Stimulated activated CD4-positive, alpha-beta T cell treated with anti-CD3 and anti-CD28 coated beads, Interleukin-1b, Interleukin-23, amount 100 ng/mL, for 48 hours (primary cell): ENCODE measurements at regions not wholly inside any gene's neighbourhood (a gene's known extent, or its start where the extent isn't known, plus 50 kb on each side); places are given as distances from the start of the nearest gene placed in this dataset.
"Not testable (repeated sequence)": the region's sequence is repeated elsewhere in the genome, so short reads cannot be mapped to it uniquely, and the experiment has no call there.

ENCODE experiments used
- DNase-seq: peaks from one replicate; pipeline ENCODE4 v3.0.0-alpha.2; 2020

DNA sequence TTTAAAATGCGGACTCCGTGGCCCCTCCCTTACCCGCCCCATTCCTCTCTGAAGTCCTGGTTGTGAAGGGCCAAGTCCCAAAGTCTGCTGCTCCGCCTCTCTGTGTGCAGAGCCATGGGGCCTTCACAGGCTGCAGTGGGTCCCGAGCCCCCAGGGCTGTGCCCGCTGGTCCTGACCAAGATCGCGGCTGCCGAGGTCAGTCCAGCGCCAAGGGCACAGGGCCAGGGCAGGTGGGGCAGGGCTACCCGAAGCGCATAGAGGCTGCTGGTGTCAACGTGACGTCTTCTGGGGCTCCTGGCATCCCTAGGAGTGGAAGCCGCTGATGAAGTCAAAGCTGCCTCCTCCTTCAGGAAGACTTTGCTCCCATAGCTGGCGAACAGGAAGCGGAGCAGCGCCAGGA is 858.8 kb downstream of the TUBA3C start:
- not testable (repeated sequence) for DNase-seq

DNA sequence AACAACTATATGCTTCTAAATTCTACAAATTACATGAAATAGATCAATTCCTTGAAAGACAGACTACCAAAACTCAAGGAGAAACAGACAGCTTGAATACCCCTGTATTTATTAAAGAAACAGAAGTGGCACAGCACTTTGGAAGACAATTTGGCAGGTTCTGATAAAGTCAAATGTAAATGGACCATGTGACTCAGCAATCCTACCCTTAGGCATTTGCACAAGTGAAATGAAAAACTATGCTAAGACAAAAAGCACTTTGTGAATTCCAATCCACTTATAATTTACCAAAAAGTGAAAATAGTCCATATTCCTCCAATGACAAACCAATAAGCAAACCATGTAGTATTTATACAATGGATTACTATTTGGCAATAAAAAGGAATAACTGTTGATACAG is 862.0 kb downstream of the TUBA3C start:
- not testable (repeated sequence) for DNase-seq

- DNase-seq: not testable (repeated sequence)
Observed at GRCh38 chr13:18303240-18303813, 878.3 kb downstream of the TUBA3C start.

- DNase-seq: not testable (repeated sequence)
Observed at GRCh38 chr13:18300968-18301367, 880.7 kb downstream of the TUBA3C start.

DNA sequence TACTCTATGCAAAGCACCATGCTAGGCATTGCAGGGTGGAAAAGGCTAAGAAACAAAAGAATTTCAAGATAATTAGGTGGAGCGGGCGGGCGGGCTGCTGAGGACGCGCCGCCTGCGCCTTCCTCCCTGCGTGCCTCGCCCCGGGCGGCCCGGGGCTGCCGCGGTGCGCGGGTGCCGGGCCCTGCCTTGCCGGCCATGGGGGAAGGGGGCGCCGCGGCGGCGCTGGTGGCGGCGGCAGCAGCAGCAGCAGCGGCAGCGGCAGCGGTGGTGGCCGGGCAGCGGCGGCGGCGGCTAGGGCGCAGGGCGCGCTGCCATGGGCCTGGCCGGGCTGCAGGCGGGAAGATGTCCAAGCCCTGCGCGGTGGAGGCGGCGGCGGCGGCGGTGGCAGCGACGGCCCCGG is 884.3 kb downstream of the TUBA3C start:
- DNase-seq: not testable (repeated sequence)

DNA sequence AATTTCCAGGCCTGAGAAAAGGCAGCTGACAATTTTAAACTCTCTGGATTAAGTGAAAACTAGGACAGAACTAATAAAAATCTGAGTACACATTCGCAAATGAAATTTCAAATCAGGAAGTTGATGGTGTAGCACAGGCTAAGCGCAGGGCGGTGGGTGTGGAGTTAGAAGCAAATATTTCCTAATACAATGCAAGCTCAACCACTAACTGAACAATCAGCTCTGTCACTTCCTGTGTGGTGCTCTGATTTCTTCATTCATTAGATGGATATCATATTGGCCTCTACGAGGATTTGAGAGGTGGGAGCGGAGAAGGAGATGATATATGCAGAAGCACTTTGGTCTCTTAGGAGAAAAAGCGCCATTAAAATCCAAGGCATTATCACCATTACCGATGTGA is 885.0 kb downstream of the TUBA3C start:
- not testable (repeated sequence) for DNase-seq

- not testable (repeated sequence) for DNase-seq
Observed at GRCh38 chr13:18294311-18294710, 887.3 kb downstream of the TUBA3C start.

- DNase-seq: not testable (repeated sequence)
Observed at GRCh38 chr13:18286848-18287247, 894.8 kb downstream of the TUBA3C start.

DNA sequence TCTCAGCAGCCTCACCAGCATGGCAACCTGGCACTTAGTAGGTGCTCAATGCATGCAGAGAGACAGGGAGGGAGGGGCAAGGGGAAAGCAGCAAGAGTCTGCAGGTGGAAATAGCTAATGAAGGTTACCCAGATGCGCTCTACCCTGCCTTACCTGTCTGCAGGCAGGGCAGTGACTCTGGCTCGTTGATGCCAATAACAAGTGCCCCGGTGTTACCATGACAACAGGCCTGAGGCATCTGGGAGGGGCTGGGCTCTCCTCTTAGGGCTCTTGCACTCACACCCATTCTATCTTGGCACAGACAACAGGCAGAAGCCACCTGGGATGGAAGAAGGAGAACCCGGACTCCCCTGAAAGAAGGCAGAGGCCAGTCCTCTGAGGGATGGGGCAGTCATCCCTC is 896.0 kb downstream of the TUBA3C start:
- not testable (repeated sequence) for DNase-seq

DNA sequence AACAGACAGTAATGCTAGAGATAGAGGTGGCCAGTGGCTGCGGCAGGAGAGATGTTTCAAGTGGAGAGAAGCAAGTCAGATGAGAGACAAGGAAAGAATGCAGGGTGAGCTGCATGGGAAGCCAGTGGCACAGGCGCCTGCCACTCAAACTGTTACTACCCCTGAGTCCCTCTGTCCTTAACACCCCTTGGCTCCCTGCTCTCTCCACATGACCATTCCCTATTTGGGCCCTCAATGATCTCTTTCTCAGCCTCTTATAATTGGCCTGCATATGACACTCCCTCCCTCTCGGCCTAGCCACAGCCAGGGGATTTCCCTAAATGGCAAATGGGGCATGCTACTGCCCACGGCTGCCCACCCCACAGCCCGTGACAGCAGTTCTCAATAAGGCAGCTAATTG is 897.6 kb downstream of the TUBA3C start:
- not testable (repeated sequence) for DNase-seq

DNA sequence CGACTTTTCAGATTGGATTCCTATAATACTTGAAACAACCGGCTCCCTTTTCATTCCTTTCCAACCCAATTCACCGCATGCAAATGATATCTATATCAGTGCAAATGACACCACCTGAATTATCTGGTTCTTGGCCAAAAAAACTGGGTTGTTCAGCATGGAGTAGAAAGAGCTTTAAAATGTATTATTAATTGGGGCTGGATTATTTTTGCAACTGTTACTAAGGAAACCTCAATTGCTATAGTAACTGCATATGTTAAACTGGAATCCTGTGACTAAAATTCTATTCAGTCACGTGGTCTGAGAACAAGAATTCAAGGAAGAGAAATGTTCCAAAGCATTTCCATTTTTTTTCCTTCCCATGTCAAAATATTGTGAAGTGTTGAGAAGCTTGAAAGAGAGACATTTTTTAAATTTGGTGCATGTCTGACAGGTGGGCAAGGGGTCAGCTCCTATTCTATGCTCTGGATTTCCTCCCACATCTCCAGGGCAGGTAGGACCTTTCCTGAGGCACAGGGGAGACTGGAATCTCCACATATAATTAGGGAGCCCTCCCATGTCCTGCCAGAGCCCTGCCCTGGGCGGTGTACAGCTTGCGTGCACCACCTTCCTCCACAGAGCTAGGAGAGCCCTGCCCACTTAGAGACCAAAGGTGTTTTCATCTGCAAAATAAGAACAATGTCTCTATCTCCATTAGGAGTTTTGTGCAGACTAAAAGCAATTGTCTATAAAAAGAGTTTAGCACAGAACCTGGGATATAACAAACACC is 899.6 kb downstream of the TUBA3C start:
- not testable (repeated sequence) for DNase-seq

GRCh38 chr13:18280904-18281828 is 900.5 kb downstream of the TUBA3C start:
- DNase-seq: not testable (repeated sequence)

DNA sequence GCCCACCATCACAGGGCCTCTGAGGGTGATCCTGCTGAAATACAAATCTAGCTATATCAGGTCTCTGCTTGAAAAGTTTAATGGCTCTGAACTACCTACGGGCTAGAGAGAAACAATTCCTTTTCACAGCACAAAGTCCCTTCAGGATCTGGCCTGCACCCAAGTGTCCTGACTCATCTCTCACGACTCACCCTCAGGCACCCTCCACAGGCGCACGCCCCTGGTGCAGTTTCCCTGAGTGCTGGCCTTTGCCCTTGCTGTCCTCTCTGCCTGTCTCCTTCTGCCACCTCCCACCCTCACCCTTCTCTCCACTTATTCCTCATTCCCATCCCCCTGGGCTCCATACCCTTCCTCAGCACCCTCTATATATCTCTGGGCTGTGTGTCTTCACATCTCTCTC is 901.7 kb downstream of the TUBA3C start:
- not testable (repeated sequence) for DNase-seq

DNA sequence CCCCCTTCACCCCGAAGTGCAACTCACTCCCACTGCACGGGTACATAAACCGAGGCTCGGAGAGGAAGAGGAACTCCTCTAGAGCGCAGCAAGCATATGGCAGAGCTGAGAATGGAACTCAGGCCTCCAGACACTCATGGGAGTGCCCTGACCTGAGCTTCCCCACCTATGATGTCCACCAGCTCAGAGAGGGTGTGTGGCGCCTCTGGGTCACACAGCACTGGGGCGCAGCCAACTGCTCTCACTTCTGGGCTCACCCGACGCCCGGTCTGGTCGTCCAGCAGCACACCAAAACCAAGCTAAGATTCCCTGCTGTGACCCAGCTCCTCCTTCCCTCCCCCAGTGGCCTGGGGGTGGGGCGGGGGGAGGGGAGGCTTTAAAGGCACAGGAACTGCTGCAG is 904.3 kb downstream of the TUBA3C start:
- DNase-seq: not testable (repeated sequence)

GRCh38 chr13:18276280-18276679 is 905.3 kb downstream of the TUBA3C start:
- not testable (repeated sequence) for DNase-seq

DNA sequence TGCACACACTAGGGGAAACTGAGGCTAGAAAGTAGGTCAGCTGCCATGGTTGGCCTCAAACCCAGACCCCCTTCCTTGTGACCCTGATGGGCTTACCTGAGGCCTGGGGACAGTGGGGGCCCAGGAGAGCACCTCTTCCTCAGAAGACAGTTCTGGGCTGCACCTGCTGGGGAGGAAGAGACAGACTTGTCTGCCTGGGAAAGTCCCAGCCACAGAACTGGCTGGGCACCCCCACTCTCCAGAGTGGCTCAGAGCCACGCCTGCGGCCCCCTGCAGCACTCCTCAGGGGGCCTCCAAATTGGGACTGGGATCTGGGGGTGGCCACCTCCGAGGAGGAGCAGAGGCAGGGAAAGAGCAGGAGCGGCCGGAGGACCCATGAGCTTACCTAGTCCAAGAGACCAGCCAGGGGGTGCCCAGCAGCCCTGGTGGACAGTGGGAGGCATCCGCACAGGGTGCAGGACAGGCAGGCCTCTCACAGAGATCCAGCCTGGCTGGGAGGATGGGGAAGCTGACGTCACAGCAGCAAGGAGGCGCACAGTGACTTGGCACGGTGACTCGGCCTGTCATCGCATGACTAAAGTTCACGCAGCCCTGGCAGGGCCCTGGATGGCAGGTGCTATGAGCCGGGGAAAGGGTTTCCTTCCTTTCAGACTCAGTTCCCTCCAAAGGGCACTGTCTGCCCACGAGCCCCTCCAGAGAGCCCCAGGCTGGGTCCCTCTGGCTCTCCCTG is 907.7 kb downstream of the TUBA3C start:
- DNase-seq: not testable (repeated sequence)

DNA sequence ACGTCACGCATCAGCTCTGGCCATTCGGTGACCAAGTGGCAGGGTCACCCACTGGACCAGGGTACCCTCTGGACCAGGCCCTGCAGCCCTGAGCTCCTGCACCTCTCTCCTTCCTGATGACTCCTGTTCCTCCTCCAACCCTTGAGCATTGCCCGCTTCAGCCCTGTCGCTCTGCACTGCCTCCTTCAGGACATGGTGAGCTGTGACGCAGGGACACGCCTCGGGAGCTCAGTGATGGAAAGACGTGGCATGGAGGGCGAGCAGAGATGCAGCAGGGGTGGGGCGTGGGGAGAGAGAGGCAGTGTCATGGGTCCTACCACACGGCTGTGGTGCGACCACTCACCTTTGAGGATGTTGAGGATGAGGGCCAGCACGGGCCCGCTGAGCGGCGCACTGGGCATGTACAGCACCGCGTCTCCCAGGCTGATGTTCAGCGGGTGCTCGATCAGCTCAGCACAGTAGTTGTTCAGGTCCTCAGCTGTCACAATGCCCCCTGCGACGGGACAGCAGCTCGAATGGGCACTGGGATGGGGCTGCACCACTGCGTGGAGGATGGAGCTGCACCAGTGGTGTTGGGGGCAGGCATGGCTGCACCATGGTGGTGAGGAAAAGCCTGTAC is 922.7 kb downstream of the TUBA3C start:
- DNase-seq: not testable (repeated sequence)

DNA sequence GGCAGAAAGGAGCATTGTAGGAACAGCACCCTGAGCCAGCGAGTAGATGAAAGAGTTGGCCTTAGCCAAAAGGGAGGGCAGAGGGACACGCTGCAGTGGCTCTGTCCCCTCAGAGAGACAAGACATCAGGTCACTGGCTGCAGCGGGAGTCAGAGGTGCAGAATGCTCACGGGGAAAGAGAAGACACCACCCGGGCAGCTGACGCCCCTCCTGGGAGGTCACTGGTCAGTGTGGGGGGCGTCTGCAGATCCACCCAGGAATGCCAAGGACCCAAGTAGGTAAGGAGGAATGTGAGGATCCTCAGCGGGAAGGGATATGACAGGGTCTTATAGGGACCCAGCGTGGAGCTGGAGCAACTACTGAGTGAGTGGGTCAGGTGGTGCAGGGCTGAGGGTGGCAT is 923.9 kb downstream of the TUBA3C start:
- DNase-seq: not testable (repeated sequence)

DNA sequence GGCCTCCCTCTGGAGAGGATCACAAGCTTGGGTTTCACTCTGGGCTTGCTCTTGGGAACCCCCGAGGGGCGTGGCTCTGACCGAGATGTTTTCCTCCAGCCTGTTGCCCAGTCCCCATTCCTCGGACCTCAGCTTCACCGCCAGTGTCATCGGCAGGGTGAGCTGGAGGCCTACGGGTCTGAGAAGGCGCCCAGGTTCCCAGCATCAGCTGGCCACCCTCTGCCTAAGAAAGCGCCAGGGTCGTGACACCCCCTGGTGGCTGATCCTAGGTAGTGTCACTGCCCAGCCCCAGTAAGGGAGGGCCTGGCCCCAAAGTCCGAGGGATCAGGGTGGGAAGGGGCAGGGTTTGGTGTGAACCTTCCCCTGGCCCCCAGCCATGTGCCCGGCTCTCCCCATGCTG is 928.8 kb downstream of the TUBA3C start:
- DNase-seq: peak; percentile 1

DNA sequence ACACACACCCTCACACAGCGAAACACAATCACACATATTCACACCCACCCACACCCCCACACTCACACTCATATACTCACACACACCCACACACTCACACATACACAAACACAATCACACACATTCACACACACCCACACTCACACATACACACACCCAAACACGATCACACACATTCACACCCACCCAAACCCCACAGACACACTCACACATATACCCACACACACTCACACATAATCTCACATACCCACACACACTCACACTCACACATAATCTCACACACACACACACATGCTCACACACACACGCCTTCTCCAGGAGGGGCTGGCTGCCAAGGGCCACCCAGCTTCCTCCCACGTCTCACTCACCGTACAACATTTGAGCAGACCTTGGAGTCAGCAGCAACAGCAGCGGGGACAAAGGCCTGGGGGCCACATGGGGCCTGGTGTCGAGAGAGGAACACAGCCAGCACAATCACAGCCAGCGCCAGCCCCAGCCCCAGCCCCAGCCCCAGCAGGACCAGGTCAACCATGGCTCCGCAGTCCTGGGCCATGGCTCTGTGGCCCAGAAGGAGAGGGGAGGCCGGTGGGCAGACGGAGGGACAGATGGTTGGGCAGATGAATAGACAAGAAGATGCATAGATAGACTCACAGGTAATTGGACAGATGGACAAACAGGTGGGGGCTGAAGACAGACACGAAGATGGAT is 932.9 kb downstream of the TUBA3C start:
- not testable (repeated sequence) for DNase-seq

DNA sequence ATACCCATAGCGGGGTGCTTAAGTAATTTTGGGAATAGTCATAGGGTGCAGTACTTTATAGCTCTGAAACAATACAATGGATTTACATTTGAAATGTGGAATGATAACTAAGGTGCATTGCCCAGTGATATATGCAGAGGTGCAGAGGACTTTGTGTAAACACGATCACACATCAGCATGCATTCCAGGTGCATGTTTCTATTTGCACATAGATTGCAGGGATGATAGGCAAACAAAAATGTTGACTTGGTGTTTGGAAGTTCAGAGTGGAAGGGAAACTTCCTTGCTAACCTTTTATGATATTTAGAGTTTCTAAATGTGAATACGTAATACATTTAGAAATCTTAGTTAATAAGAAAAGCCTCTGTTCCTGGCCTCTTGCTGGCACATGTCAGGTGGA is 941.5 kb downstream of the TUBA3C start:
- not testable (repeated sequence) for DNase-seq
